SK-N-SH (cell line): ENCODE measurements at regions not wholly inside any gene's neighbourhood (a gene's known extent, or its start where the extent isn't known, plus 50 kb on each side); places are given as distances from the start of the nearest gene placed in this dataset.

Experiments used
- TF ChIP-seq, protein P1 (sequence below): fragments of 150-350 bp; IDR thresholded peaks from 2 replicates; pipeline ENCODE4 v1.6.1; 2017; ENCODE audit warnings: antibody characterized with exemption, low read length, low read depth, borderline replicate concordance
- TF ChIP-seq, protein P2 (sequence below): fragments of 200-600 bp; sonication (generic); IDR thresholded peaks from 2 replicates; pipeline ENCODE4 v1.6.1; 2017; ENCODE audit warnings: antibody characterized with exemption, mild to moderate bottlenecking, moderate library complexity

DNA sequence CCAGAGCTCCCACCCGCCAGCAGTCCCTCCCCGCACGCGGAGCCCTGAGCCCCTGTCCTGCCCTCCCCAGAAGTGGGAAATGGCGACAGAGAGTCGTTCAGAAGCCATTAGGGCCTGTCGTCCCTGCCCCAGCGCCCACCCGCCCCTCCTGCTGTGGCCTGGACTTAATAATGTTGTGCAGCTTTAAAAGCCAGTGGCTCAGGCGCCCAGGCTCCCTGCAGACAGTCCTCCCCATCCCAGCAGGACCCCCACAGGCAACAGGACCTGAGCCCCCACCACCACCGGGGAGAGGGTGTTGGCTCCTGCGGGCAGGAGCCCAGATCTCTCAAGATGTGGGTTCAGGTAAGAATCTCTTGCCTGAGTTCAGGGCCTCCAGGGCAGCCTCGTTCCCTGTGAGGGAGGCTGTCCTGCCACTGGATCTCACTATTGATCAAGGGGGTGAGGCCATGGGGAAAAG lies 125.3 kb upstream of the RUNX3 start:
- TF ChIP-seq, protein P1, sequence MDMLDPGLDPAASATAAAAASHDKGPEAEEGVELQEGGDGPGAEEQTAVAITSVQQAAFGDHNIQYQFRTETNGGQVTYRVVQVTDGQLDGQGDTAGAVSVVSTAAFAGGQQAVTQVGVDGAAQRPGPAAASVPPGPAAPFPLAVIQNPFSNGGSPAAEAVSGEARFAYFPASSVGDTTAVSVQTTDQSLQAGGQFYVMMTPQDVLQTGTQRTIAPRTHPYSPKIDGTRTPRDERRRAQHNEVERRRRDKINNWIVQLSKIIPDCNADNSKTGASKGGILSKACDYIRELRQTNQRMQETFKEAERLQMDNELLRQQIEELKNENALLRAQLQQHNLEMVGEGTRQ: no peak
- TF ChIP-seq, protein P2, sequence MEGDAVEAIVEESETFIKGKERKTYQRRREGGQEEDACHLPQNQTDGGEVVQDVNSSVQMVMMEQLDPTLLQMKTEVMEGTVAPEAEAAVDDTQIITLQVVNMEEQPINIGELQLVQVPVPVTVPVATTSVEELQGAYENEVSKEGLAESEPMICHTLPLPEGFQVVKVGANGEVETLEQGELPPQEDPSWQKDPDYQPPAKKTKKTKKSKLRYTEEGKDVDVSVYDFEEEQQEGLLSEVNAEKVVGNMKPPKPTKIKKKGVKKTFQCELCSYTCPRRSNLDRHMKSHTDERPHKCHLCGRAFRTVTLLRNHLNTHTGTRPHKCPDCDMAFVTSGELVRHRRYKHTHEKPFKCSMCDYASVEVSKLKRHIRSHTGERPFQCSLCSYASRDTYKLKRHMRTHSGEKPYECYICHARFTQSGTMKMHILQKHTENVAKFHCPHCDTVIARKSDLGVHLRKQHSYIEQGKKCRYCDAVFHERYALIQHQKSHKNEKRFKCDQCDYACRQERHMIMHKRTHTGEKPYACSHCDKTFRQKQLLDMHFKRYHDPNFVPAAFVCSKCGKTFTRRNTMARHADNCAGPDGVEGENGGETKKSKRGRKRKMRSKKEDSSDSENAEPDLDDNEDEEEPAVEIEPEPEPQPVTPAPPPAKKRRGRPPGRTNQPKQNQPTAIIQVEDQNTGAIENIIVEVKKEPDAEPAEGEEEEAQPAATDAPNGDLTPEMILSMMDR: no peak
